Activated T-helper 1 cell treated with anti-CD3 and anti-CD28 coated beads, Interleukin-12 subunit alpha, Interleukin-12 subunit beta, Interleukin-2, Interleukin-4 antibody, amounts not matched to agents 30 ng/mL and 10 ng/mL and 1 ng/mL, durations not matched to agents 14 hours and 24 hours and 36 hours (primary cell): ENCODE measurements at regions not wholly inside any gene's neighbourhood (a gene's known extent, or its start where the extent isn't known, plus 50 kb on each side); places are given as distances from the start of the nearest gene placed in this dataset.

Experiments used
- DNase-seq: peaks from one replicate; pipeline ENCODE4 v3.0.0; 2021; ENCODE audit warnings: low spot score
- H3K27ac Mint-ChIP-seq: one replicate; pipeline ENCODE4 v1.8.0; 2021; ENCODE audit warnings: mild to moderate bottlenecking, mixed read lengths
- H3K27me3 Mint-ChIP-seq: one replicate; pipeline ENCODE4 v1.8.0; 2022; ENCODE audit warnings: mild to moderate bottlenecking, moderate library complexity, mixed read lengths; ENCODE audit not compliant: insufficient read depth
- H3K36me3 Mint-ChIP-seq: one replicate; pipeline ENCODE4 v1.8.0; 2021; ENCODE audit warnings: low read depth, mixed read lengths
- H3K4me1 Mint-ChIP-seq: one replicate; pipeline ENCODE4 v1.8.0; 2021; ENCODE audit warnings: low read depth, mixed read lengths
- H3K4me3 Mint-ChIP-seq: one replicate; pipeline ENCODE4 v1.8.0; 2021; ENCODE audit warnings: mild to moderate bottlenecking, moderate library complexity, mixed read lengths
- H3K9me3 Mint-ChIP-seq: one replicate; pipeline ENCODE4 v1.8.0; 2021; ENCODE audit warnings: mixed read lengths
- intact Hi-C: fragments of 100-400 bp; cut with micrococcal nuclease; formaldehyde crosslinking; loops from one replicate; pipeline ENCODE4 v1.15.1; 2024

DNA sequence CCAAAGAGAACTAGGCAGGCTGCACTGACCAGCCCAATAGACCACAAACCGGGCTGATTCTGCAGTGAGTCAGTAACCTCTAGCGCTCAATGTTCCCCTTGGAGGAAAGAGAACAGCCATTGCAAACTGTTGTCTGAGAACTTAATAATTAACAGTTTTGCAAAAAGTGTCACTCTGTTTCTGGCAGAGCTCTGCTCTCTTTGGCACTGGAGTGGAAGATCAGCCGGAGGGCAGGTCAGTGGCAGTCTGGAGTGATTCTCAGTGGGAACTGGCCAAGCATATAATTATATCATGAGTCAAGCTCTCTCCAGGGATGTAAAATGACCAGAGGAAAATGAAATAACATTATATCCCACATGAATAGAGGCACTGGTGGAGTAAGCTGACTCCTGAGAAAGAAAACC is 238.3 kb downstream of the HLX start:
- Mint-ChIP-seq H3K4me1 (no peaks in the 10 kb centered on the region), H3K27me3 (peaks cover 1% of the 10 kb centered on the region), H3K9me3 (no peaks in the 10 kb centered on the region), H3K4me3 (no peak overlapping the region), H3K36me3 (no peaks in the 10 kb centered on the region), H3K27ac (no peak overlapping the region)
- DNase-seq: no peak
- intact Hi-C loops: no loop called here

DNA sequence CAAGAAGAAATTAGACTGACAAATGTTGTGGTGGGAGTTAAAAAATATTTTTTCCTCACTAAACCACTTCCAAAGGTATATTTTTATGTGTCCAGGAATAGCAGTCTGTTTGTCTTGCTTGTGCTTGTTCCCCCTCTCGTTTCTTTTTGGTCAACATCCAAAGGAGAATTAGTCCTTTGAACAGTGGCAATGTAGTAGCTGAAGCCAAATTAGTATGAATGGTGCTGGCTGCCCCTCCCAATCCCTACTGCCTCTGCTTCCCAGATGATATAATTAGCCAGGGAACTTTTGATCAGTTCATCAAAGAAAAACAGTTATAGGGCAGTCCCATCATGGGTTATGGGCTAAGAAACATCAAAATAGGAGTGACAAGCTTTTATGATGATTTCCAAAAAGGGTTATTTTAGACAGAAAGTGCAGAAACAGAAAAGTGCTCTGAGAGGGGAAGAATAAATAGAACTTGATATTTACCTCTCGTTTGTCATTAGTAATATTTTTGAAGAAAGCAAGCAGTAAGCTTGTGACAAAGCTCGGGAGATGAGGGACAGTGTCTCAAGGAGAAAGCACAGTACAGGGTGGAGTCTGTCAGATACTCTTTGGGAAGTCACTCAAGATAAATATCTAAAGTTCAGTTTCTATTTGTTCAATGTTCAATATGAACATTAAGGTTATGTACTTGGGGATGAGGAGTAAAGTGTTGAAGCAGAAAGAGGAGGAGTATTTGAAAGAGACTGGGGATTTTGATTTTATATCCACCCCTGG is 239.1 kb downstream of the HLX start:
- intact Hi-C loops: no loop called here
- Mint-ChIP-seq H3K27me3 (no peaks in the 10 kb centered on the region), H3K4me1 (no peaks in the 10 kb centered on the region), H3K27ac (no peak overlapping the region), H3K9me3 (no peaks in the 10 kb centered on the region), H3K4me3 (no peak overlapping the region), H3K36me3 (no peaks in the 10 kb centered on the region)
- DNase-seq: no peak

DNA sequence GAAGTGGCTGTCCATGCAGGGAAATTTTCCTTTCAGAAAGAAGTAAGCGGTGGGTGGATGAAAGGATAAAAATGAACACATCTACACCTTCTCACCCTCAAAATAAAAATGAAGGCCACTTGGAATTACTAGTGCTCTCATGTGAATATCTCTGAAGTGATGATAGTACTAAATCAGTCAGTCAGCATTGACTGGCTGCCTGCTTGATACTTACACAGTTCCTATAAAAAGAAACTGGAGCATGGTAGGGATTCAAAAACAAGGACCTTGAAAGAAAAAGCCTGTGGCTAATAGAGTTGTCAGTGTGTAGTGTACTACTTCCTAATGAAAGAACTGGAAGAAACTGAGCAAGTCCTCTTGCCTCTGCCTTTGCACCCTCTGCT is 239.7 kb downstream of the HLX start:
- no peaks in the 10 kb centered on the region for H3K36me3 Mint-ChIP-seq
- intact Hi-C loops: no loop called here
- no peak overlapping the region for H3K4me3 Mint-ChIP-seq
- no peak for DNase-seq
- H3K9me3 Mint-ChIP-seq: no peaks in the 10 kb centered on the region
- H3K27me3 Mint-ChIP-seq: no peaks in the 10 kb centered on the region
- H3K27ac Mint-ChIP-seq: no peak overlapping the region
- H3K4me1 Mint-ChIP-seq: no peaks in the 10 kb centered on the region

DNA sequence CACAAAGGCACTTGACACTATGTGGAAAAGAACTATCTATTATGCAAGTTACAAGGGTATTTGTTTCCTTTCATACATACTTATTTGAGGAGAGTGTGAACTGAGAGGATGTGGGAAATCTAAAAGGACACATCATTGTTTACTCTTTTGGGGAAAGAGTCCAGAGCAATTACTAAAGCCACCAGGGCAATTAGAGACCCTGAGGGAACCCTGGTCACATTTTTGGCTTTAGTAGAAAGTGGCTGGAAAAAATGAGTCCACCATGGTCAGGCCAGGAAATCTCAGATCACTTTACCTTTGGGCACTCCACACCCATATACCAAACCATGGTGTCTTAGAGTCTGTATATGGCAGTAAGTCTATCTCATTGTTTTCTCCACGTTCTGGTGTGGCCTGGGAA is 243.3 kb downstream of the HLX start:
- H3K4me1 Mint-ChIP-seq: no peaks in the 10 kb centered on the region
- H3K9me3 Mint-ChIP-seq: peaks cover 4% of the 10 kb centered on the region
- no peaks in the 10 kb centered on the region for H3K27me3 Mint-ChIP-seq
- H3K27ac Mint-ChIP-seq: no peak overlapping the region
- H3K4me3 Mint-ChIP-seq: no peak overlapping the region
- intact Hi-C loops: no loop called here
- H3K36me3 Mint-ChIP-seq: no peaks in the 10 kb centered on the region
- no peak for DNase-seq

GRCh38 chr1:221125976-221126375 is 246.7 kb downstream of the HLX start:
- Mint-ChIP-seq H3K27me3 (peaks cover 2% of the 10 kb centered on the region), H3K27ac (no peak overlapping the region), H3K9me3 (peaks cover 4% of the 10 kb centered on the region), H3K4me3 (no peak overlapping the region), H3K4me1 (no peaks in the 10 kb centered on the region), H3K36me3 (no peaks in the 10 kb centered on the region)
- no peak for DNase-seq
- intact Hi-C loops: no loop called here

DNA sequence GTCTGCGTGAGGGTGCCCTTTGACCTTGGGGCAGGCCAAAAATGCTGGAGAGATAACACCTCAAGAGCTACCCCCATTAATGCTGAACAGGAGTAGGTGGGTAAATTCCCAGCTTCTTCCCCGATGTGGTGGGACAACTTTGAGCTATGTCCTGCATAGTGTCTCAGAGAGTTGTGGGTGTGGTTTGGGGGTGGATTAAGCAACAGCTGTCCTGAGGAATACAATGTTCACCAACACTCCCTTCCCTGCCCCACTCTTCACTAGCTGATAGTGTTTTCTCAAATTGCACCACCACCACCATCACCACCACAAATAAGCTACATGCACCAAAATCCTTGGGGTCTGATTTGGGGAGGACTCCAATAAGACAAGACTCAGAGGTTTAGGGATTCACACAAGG is 258.4 kb downstream of the HLX start:
- Mint-ChIP-seq H3K9me3 (peaks cover 6% of the 10 kb centered on the region), H3K36me3 (no peaks in the 10 kb centered on the region), H3K4me3 (no peak overlapping the region), H3K4me1 (no peaks in the 10 kb centered on the region), H3K27me3 (no peaks in the 10 kb centered on the region), H3K27ac (no peak overlapping the region)
- intact Hi-C loops: no loop called here
- DNase-seq: no peak

DNA sequence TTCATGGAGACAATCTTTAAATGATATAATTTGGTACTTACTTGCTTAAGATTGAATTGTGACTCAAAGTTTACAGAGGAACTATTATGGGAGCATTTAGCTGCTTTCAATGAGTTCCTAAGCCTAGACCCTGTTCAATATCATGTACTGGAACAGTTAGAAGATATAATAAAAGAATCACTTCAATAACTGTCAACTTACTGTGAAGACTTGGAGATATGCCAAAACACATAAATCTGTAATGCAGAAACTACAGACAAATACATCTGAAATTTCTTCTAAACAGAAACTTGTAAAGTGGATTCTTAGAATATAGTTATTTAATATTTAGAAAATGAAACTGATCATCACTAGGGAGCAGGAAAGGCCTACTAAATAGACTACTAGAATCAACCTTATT is 259.3 kb downstream of the HLX start:
- no peaks in the 10 kb centered on the region for H3K36me3 Mint-ChIP-seq
- no peak overlapping the region for H3K27ac Mint-ChIP-seq
- peaks cover 6% of the 10 kb centered on the region for H3K9me3 Mint-ChIP-seq
- H3K4me3 Mint-ChIP-seq: no peak overlapping the region
- intact Hi-C loops: no loop called here
- no peaks in the 10 kb centered on the region for H3K27me3 Mint-ChIP-seq
- no peak for DNase-seq
- no peaks in the 10 kb centered on the region for H3K4me1 Mint-ChIP-seq

GRCh38 chr1:221139991-221140390 is 260.7 kb downstream of the HLX start:
- no peaks in the 10 kb centered on the region for H3K36me3 Mint-ChIP-seq
- no peak overlapping the region for H3K27ac Mint-ChIP-seq
- H3K4me1 Mint-ChIP-seq: no peaks in the 10 kb centered on the region
- peaks cover 6% of the 10 kb centered on the region for H3K9me3 Mint-ChIP-seq
- H3K27me3 Mint-ChIP-seq: no peaks in the 10 kb centered on the region
- H3K4me3 Mint-ChIP-seq: no peak overlapping the region
- no peak for DNase-seq
- intact Hi-C loops: no loop called here

DNA sequence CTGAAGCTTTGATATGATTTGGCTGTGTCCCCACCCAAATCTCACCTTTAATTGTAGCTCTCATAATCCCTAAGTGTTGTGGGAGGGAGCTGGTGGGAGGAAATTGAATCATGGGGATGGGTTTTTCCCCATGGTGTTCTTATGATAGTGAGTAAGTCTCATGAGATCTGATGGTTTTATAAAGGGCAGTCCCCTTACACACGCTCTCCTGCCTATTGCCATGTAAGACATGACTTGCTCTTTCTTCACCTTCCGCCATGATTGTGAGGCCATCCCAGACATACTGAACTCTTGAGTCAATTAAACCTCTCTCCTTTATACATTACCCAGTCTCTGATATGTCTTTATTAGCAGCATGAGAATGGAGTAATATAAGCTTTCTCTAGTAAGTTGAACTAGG is 261.9 kb downstream of the HLX start:
- H3K4me3 Mint-ChIP-seq: no peak overlapping the region
- H3K27ac Mint-ChIP-seq: no peak overlapping the region
- H3K9me3 Mint-ChIP-seq: peaks cover 6% of the 10 kb centered on the region
- no peaks in the 10 kb centered on the region for H3K27me3 Mint-ChIP-seq
- intact Hi-C loops: no loop called here
- no peaks in the 10 kb centered on the region for H3K4me1 Mint-ChIP-seq
- no peak for DNase-seq
- H3K36me3 Mint-ChIP-seq: no peaks in the 10 kb centered on the region

- intact Hi-C loops: no loop called here
- H3K9me3 Mint-ChIP-seq: peaks cover 6% of the 10 kb centered on the region
- no peaks in the 10 kb centered on the region for H3K36me3 Mint-ChIP-seq
- H3K27me3 Mint-ChIP-seq: no peaks in the 10 kb centered on the region
- no peak overlapping the region for H3K4me3 Mint-ChIP-seq
- H3K4me1 Mint-ChIP-seq: no peaks in the 10 kb centered on the region
- DNase-seq: no peak
- H3K27ac Mint-ChIP-seq: no peak overlapping the region
These were observed 262.5 kb downstream of the HLX start for GRCh38 chr1:221141606-221142285.

GRCh38 chr1:221148660-221149059 is 269.4 kb downstream of the HLX start:
- intact Hi-C loops: no loop called here
- Mint-ChIP-seq H3K4me1 (no peaks in the 10 kb centered on the region), H3K36me3 (no peaks in the 10 kb centered on the region), H3K4me3 (no peak overlapping the region), H3K9me3 (no peaks in the 10 kb centered on the region), H3K27me3 (no peaks in the 10 kb centered on the region), H3K27ac (no peak overlapping the region)
- DNase-seq: no peak

- no peak overlapping the region for H3K27ac Mint-ChIP-seq
- no peak for DNase-seq
- no peaks in the 10 kb centered on the region for H3K4me1 Mint-ChIP-seq
- H3K9me3 Mint-ChIP-seq: no peaks in the 10 kb centered on the region
- H3K4me3 Mint-ChIP-seq: no peak overlapping the region
- intact Hi-C loops: no loop called here
- H3K36me3 Mint-ChIP-seq: no peaks in the 10 kb centered on the region
- H3K27me3 Mint-ChIP-seq: no peaks in the 10 kb centered on the region
These were observed 269.9 kb downstream of the HLX start for GRCh38 chr1:221149111-221149510.

- no peaks in the 10 kb centered on the region for H3K36me3 Mint-ChIP-seq
- H3K4me3 Mint-ChIP-seq: no peak overlapping the region
- DNase-seq: no peak
- H3K27ac Mint-ChIP-seq: no peak overlapping the region
- intact Hi-C loops: no loop called here
- H3K4me1 Mint-ChIP-seq: no peaks in the 10 kb centered on the region
- no peaks in the 10 kb centered on the region for H3K27me3 Mint-ChIP-seq
- no peaks in the 10 kb centered on the region for H3K9me3 Mint-ChIP-seq
These were observed 270.4 kb downstream of the HLX start for GRCh38 chr1:221149555-221150075.
